LNCaP clone FGC (cell line): ENCODE measurements at regions not wholly inside any gene's neighbourhood (a gene's known extent, or its start where the extent isn't known, plus 50 kb on each side); places are given as distances from the start of the nearest gene placed in this dataset.

Source experiments
- DNase-seq: peaks from one replicate; pipeline ENCODE4 v3.0.0-alpha.2; 2011; ENCODE audit warnings: low read depth
- H3K4me3 ChIP-seq: 2 replicates; pipeline ENCODE4 v1.5.1; 2011; ENCODE audit warnings: mild to moderate bottlenecking, low read depth, low read length, control low read depth
- TF ChIP-seq, protein P1 (sequence below): IDR thresholded peaks from 2 replicates; pipeline ENCODE4 v1.5.1; 2012; ENCODE audit warnings: mild to moderate bottlenecking; ENCODE audit not compliant: control insufficient read depth, insufficient read depth; ENCODE audit errors: extremely low read depth

DNA sequence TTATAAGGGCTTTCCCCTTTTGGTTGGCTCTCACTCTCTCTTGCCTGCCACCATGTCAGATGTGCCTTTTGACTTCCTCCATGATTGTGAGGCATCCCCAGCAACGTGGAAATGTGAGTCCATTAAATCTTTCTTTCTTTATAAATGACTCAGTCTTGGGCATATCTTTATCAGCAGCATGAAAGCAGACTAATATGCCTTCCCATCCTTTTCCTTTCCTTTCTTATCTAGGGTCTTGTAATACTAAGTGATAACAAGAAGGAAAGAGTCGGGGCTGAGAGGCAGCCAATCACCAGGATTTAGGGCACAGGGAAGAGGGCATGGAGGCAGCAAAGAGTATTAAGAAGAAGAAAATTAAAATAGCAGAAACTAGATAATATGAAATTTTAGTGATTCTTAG lies 62.0 kb upstream of the JCAD start:
- TF ChIP-seq, protein P1, sequence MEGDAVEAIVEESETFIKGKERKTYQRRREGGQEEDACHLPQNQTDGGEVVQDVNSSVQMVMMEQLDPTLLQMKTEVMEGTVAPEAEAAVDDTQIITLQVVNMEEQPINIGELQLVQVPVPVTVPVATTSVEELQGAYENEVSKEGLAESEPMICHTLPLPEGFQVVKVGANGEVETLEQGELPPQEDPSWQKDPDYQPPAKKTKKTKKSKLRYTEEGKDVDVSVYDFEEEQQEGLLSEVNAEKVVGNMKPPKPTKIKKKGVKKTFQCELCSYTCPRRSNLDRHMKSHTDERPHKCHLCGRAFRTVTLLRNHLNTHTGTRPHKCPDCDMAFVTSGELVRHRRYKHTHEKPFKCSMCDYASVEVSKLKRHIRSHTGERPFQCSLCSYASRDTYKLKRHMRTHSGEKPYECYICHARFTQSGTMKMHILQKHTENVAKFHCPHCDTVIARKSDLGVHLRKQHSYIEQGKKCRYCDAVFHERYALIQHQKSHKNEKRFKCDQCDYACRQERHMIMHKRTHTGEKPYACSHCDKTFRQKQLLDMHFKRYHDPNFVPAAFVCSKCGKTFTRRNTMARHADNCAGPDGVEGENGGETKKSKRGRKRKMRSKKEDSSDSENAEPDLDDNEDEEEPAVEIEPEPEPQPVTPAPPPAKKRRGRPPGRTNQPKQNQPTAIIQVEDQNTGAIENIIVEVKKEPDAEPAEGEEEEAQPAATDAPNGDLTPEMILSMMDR = no peak
- DNase-seq = no peak
- no peak overlapping the region for H3K4me3 ChIP-seq

GRCh38 chr10:30118590-30118989 lies 59.2 kb upstream of the JCAD start:
- H3K4me3 ChIP-seq = no peak overlapping the region
- no peak for DNase-seq
- TF ChIP-seq, protein P1 = no peak

GRCh38 chr10:30117812-30118501 lies 58.6 kb upstream of the JCAD start:
- TF ChIP-seq, protein P1 = no peak
- H3K4me3 ChIP-seq = no peak overlapping the region

DNA sequence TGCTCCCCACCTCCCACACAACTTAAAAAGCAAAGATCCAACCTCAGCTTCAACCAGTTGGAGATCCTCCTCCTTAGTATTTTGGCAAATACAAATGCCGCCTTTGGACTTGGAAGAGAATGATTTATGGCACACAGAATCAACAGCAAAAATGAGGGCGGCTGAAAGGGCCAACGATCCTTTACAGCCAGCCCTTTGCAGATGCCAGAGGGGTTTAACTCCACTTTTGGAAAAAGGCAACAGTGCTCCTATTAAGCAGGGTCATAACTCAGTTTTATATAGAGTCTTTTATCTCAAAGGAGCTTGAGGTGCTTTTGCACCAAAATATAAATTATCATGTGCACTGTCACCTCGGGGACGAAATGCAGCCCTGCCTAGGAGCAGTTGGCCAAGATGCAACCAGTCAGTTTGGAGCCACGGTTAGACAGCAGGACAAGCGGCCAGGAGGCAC lies 56.7 kb upstream of the JCAD start:
- no peak overlapping the region for H3K4me3 ChIP-seq
- no peak for DNase-seq
- TF ChIP-seq, protein P1 = no peak

More at GRCh38 chr10:30117812-30118501, 58.6 kb upstream of the JCAD start:
- no peak for DNase-seq

DNA sequence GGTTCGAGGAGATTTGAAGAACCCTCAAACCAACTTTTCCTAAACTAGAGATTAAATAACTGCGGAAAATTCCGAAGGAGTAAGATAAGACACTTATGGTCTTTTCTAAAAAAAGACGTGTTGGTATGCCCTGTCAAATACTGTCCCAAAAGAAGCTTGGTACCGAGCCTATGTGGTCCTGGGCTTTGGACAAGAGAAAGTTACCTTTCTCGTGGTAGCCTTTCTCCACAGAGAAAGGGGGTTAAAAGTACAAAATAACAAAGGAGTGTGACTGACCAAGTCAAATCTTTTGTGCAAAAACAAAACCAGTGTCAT lies 56.2 kb upstream of the JCAD start:
- H3K4me3 ChIP-seq = no peak overlapping the region
- TF ChIP-seq, protein P1 = no peak
- DNase-seq = no peak

GRCh38 chr10:30114881-30115625 lies 55.7 kb upstream of the JCAD start:
- DNase-seq = peak; percentile 22
- TF ChIP-seq, protein P1 = no peak
- H3K4me3 ChIP-seq = no peak overlapping the region
